ENCODE measurements at regions not wholly inside any gene's neighbourhood (a gene's known extent, or its start where the extent isn't known, plus 50 kb on each side); places are given as distances from the start of the nearest gene placed in this dataset.

- DNase-seq (ENCODE audit: low read depth) = no peak
- TF ChIP-seq, protein P1, sequence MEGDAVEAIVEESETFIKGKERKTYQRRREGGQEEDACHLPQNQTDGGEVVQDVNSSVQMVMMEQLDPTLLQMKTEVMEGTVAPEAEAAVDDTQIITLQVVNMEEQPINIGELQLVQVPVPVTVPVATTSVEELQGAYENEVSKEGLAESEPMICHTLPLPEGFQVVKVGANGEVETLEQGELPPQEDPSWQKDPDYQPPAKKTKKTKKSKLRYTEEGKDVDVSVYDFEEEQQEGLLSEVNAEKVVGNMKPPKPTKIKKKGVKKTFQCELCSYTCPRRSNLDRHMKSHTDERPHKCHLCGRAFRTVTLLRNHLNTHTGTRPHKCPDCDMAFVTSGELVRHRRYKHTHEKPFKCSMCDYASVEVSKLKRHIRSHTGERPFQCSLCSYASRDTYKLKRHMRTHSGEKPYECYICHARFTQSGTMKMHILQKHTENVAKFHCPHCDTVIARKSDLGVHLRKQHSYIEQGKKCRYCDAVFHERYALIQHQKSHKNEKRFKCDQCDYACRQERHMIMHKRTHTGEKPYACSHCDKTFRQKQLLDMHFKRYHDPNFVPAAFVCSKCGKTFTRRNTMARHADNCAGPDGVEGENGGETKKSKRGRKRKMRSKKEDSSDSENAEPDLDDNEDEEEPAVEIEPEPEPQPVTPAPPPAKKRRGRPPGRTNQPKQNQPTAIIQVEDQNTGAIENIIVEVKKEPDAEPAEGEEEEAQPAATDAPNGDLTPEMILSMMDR (conservative IDR thresholded peaks at IDR 0.05; ENCODE audit: control insufficient read depth, insufficient read depth, low read depth, low read length) = no peak
- H3K4me3 ChIP-seq (ENCODE audit: control insufficient read depth, low read depth, low read length) = no peak overlapping the region
Measured at GRCh38 chr12:66767536-66767935, 88.7 kb upstream of the GRIP1 start.

GRCh38 chr12:66768293-66768692 is 89.4 kb upstream of the GRIP1 start:
- TF ChIP-seq, protein P1 (conservative IDR thresholded peaks at IDR 0.05; ENCODE audit: control insufficient read depth, insufficient read depth, low read depth, low read length) = no peak
- DNase-seq (ENCODE audit: low read depth) = no peak
- no peak overlapping the region for H3K4me3 ChIP-seq (ENCODE audit: control insufficient read depth, low read depth, low read length)

DNA sequence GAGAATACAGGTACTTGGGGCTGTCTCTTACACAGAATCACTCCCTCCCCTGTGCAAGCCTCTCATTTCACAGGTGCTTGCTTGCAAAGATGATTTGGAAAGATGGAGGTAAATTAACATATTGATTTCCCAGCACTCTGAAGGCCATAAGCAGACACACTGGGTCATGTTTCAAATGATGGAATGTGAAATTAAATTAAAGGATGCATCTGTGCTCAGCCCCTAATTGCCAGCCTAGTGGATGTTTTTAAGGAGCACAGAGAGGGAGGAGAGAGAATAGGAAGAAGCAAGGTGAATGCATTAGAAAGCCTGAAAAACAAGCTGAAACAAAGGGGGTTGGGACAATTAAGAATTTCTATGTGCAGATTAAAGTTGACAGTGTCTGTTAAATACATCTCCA is 96.1 kb upstream of the GRIP1 start:
- TF ChIP-seq, protein P1 (conservative IDR thresholded peaks at IDR 0.05; ENCODE audit: control insufficient read depth, insufficient read depth, low read depth, low read length) = no peak
- H3K4me3 ChIP-seq (ENCODE audit: control insufficient read depth, low read depth, low read length) = no peak overlapping the region
- DNase-seq (ENCODE audit: low read depth) = no peak

DNA sequence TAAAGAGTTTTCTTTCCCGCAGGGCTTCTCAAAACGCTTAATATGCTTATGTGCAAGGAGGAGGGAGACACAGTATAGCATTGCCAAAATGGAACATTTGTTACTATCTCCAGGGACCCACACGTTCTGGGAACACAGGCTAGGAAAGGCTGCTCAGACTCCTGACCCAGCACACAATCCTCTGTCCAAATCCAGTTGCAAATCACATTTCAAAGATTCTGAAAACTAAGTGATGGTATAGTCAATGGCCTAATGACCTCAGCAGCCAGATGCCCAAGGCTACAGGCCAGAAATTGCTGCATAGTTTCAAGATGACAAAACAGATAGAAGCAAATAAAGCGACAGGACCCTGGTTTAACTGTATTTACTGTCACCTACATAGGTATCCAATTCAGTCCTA is 97.0 kb upstream of the GRIP1 start:
- TF ChIP-seq, protein P1 (conservative IDR thresholded peaks at IDR 0.05; ENCODE audit: control insufficient read depth, insufficient read depth, low read depth, low read length) = no peak
- DNase-seq (ENCODE audit: low read depth) = no peak
- H3K4me3 ChIP-seq (ENCODE audit: control insufficient read depth, low read depth, low read length) = no peak overlapping the region

DNA sequence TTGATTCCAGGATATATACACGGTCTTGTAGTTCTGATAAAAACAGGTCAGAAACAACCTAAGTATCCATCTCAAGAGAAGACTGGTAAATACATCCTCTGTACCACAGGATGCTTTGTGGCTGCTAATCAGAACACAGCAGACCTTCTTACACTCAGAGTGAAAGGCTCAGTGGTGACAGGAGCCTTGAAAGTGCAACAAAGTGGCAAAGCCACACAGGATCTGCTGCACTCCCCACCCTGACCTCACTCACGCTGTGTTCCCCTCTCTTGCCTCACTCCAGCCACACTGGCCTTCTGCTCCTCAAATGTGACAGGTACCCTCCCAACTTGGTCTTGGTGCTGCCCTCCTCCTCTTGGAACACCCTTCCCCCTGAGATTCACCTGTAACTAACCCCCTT is 98.1 kb upstream of the GRIP1 start:
- TF ChIP-seq, protein P1 (conservative IDR thresholded peaks at IDR 0.05; ENCODE audit: control insufficient read depth, insufficient read depth, low read depth, low read length) = no peak
- no peak overlapping the region for H3K4me3 ChIP-seq (ENCODE audit: control insufficient read depth, low read depth, low read length)
- DNase-seq (ENCODE audit: low read depth) = no peak

GRCh38 chr12:66779466-66779865 is 100.6 kb upstream of the GRIP1 start:
- DNase-seq (ENCODE audit: low read depth) = no peak
- TF ChIP-seq, protein P1 (conservative IDR thresholded peaks at IDR 0.05; ENCODE audit: control insufficient read depth, insufficient read depth, low read depth, low read length) = no peak
- H3K4me3 ChIP-seq (ENCODE audit: control insufficient read depth, low read depth, low read length) = no peak overlapping the region

Data from fibroblast of mammary gland (primary cell).